ENCODE measurements at regions not wholly inside any gene's neighbourhood (a gene's known extent, or its start where the extent isn't known, plus 50 kb on each side); places are given as distances from the start of the nearest gene placed in this dataset.

DNA sequence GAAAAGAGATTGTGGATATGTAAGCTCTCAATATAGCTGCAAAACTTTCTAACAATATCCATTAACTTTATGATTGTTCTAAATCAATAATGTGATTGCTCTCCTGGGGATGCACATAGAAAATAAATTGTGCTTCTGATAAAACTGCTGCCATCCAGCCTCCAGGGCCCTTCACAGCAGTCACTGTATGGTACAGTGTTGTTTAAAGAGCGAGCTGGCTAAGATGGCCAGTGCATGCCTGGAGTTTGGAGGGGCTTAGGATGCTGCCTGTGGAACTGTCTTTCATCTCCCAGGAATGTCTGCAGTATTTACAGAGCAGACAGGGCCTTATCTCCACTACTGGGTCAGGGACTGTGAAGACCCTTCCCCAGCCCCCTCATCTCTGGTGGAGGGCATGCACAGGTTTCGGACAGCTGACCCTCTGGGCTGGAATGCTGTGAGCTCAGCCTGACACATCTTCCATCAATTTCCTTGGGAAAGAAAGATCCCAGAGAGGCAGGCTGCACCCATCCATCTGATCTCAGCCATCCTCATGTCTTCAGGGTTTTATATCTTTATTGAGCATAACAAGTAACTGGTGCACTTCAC is 137.0 kb downstream of the PLPP3 start:
- DNase-seq, result no peak

GRCh38 chr1:56441601-56442000 is 137.8 kb downstream of the PLPP3 start:
- DNase-seq, result no peak

DNA sequence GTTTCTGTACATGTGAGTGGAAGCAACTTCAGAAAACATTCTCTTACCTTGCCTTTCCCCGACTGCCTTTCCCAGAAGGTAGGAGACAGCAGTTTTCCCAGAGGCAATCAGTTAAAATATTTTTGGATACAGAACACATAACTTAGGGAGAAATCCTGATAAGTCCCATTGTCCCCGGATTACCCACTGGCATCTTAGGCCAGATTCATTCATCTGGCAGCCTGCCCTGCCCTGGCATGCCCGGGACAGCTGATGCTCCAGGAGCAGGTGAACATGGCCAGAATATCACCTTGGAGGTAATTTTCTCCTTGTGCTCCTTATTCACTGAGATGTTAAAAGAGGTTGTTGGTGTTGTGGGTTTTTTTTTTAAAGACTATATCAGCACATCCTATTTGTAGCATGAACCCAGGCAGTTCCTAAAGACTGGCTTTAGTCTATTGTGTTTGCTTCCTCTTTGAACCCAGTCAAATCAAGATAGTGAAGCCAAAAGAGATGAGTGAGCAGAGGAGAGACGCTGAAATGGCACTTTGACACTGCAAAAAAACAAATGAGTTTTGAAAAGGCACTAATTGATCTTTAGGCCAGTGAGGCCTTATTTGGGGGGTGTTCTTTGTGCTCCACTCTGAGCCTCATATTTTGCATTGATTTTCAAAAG is 139.6 kb downstream of the PLPP3 start:
- no peak for DNase-seq

GRCh38 chr1:56438901-56439551 is 140.3 kb downstream of the PLPP3 start:
- no peak for DNase-seq

GRCh38 chr1:56437959-56438358 is 141.4 kb downstream of the PLPP3 start:
- no peak for DNase-seq

GRCh38 chr1:56436912-56437417 is 142.4 kb downstream of the PLPP3 start:
- DNase-seq, result no peak

- DNase-seq, result no peak
Measured at GRCh38 chr1:56436296-56436695, 143.1 kb downstream of the PLPP3 start.

GRCh38 chr1:56435434-56436262 is 143.7 kb downstream of the PLPP3 start:
- no peak for DNase-seq

DNA sequence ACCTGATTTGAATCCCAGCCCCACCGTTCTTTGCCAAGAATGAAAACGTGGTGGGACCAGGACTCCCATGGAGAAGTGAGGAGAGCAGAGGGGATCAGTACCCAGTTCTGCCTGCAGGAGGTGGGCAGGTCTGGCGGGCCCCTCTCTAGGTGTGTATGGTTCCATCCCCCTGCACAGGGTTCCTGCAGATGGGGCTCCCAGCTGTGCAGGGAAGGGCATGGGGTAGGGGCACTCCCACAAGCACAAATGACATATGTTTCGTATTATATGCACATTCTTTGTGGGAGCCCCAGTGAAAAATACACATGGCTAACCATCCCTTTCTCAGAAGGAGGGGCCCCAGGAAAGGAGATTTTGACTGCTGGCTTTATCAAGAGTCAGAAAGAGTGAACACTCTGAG is 144.6 kb downstream of the PLPP3 start:
- DNase-seq, result no peak

GRCh38 chr1:56434025-56434424 is 145.3 kb downstream of the PLPP3 start:
- DNase-seq, result no peak

DNA sequence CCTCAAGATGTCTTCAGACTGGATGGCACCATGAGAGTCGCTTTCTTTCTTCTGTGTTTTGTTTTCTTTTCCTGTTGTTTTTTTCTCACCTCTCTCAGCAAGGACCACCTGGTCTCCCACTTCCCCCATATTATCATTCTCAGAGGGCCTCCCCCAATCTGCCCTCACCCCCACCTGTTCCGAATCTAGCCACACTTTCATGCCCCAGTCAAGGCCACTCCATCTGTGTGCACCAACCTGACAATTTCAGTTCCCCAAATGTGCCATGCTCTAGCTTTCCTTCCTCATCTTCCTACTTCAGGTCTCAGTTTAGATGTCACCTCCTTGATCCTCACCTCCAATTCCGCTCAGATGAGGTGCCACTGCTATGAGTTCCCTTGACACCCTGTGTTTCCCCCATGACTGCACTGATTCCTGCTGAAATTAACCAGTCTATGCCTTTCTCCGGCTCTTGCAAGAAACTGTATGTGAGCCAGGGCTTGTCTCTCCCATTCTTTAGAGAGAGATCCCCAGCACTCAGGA is 146.2 kb downstream of the PLPP3 start:
- no peak for DNase-seq

GRCh38 chr1:56432166-56432971 is 147.0 kb downstream of the PLPP3 start:
- no peak for DNase-seq

- no peak for DNase-seq
Measured at GRCh38 chr1:56430141-56430839, 149.1 kb downstream of the PLPP3 start.

GRCh38 chr1:56429288-56429687 is 150.1 kb downstream of the PLPP3 start:
- DNase-seq, result no peak

GRCh38 chr1:56426587-56427381 is 152.6 kb downstream of the PLPP3 start:
- no peak for DNase-seq

GRCh38 chr1:56425494-56426037 is 153.8 kb downstream of the PLPP3 start:
- DNase-seq, result no peak

GRCh38 chr1:56424744-56425493 is 154.4 kb downstream of the PLPP3 start:
- DNase-seq, result no peak

DNA sequence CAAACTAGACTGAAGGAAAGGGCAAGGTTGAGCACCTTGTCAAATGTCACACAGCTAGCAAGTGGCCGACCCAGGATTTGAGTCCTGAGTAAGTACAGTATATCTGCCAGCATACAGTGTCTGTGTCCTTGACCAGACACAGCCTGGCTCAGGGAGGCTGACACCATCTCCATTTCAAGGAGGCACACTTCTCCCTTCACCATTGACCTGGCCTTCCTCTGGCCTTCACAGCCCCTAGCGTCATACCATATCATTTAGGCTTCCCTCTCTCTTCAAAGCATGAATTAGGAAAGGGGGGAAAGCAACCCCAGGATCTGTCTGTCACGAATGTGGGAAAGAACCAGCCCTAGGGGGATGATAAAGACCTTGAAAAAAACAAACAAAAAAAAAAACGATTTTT is 155.6 kb downstream of the PLPP3 start:
- no peak for DNase-seq

DNA sequence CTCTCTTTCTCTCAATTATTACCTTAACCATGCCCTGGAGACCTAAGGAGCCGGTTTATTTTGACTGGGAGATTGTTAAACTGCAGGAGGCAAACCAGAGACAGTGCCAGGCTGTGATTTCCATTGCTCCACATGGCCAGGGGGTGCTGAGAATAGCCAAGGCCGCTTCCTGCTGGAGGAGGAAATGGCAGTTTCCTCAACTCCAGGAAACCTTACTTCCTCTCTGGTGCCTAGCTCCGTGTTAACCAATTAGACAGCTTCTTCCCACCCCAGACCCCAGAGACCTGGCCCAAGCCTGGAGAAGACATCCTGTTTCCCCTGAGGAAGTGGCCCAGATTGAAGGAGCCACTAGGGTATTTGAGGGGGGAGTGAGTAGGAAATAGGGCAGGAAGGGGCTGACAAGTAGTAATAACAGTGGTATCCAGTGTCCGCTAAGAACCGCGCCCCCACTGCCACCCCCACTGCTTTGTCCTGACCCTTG is 161.2 kb downstream of the PLPP3 start:
- DNase-seq, result no peak
